Stimulated activated CD8-positive, alpha-beta memory T cell treated with anti-CD3 and anti-CD28 coated beads, Interleukin-7, amount 100 ng/mL, for 48 hours (primary cell): ENCODE measurements at regions not wholly inside any gene's neighbourhood (a gene's known extent, or its start where the extent isn't known, plus 50 kb on each side); places are given as distances from the start of the nearest gene placed in this dataset.

Experiments
- DNase-seq, 2 donors: peaks; one replicate each; pipeline ENCODE4 v3.0.0-alpha.2; 2020; ENCODE audit warnings: low read depth in 1 of 2; ENCODE audit errors: extremely low read depth in 1 of 2

DNA sequence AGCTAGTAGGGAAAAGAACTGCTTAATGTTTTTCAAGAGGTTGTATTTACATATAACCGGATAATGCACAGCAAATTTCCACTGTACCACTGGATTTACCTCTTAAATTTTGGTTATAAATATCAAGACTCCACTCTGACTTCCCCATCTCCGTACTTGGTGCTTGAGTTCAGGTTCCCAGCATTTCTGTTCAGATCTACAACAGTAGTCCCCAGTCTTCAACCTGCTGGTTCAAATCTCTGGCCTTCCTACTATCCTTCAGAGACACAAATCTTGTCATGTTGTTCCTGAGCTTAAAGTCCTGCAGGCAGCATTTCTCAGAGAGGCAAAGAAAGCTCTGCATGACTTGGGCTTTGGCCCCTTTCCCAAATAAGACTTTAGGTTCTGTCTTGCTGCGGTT is 392.6 kb upstream of the ATP5MC3 start:
- no peak for DNase-seq

DNA sequence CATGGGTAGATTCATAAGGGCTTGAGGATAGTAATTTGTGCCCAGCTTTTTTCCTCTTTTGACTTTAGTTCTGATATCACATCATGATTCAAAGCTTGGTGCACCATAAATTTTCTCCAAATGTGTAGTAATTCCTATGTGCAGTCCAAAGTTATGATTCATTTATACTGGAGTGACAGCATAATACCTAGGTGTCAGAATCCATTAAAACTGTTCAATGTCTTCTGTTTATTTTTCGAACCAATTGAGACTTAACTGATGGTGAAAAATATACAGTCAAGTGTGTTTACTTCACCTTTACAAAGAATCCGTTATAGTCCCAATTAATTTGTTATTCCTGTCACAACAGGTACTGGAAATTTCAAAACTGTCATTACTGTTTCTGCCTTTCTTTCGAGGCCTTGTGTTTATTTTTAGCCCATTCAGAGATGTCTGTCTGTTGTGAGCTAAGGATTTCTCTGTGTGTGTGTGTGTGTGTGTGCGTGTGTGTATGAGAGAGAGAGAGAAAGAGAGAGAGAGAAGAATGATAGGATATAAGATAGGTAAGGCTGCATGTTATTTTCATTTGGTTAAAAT is 389.7 kb upstream of the ATP5MC3 start:
- DNase-seq: no peak

DNA sequence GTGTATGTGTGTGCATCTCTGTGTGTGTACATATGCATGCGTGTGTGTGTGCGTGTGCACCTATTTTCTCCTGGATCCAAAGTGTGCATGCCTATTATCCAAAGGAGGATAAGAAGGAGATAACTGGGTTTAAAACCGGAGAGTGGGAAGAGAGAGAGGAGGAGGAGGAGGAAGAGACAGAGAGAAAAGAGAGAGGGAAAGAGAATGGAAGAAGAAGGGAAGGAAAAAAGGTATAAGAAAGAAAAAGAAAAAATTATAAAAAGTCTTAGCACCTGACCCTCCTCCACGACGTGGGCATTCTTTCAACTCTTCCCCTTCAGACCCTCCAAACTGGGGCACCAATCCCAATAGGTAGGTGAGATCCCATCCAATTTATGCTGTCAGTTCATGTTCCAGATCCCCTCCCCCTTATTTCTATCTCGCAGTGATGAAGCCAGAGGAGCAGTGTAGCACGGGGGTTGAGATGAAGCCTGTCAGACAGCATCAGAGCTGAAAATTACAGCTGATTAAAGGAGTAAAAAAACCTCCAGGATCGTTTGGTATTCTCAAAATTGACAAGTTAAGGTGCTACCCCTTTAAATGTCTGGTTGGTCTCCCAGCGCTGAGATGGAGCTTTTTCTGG is 386.7 kb upstream of the ATP5MC3 start:
- DNase-seq: no peak

DNA sequence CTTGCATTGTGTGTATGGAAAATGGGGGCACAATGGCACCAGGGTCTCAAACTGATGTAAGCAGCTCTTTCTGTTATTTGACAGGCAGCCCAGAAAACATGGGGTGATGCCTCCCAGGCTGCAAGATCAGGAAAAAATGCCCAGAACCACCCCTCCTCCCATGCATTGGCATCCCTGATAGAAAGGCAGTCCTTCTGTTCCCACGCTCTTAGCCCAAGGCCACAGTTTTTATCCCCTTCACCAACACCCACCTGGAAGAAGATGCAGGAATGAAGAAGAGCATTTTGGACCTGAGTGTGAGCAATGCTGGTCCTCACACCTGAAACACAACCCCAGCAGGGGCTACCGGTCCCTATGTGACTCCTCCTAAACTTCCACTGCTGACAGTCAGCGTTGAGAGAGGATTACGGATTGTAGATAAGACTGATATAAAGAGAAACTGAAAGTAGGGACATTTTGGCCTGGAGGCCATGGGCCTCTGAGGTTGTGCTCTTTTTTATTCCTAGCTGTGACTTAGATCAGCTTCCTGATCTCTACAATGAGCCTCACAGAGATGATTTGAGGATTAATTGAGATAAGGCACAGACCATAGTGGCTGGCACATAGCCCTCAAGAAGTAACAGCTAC is 386.0 kb upstream of the ATP5MC3 start:
- no peak for DNase-seq

- DNase-seq: no peak
Measured at GRCh38 chr2:175560521-175561169, 379.1 kb upstream of the ATP5MC3 start.

DNA sequence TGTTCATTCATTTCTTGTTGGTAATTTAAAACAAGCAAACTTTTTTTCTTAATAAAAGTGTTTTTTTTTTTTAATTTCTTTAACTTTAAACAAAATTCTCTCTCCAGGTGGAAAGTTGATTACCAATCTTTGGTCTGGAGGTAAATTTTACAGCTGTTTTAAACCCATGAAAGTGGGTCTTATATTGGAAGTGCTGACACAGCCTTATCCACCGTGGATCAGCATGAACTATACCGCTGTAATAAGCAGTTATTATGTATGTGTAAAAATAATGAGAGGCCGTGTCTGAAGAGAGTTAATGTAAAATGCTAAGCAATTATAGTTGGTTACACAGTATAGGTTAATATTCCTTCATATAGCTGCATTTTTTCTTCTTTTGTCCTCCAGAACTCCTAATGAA is 378.1 kb upstream of the ATP5MC3 start:
- DNase-seq: no peak

- DNase-seq: no peak
Measured at GRCh38 chr2:175557810-175558377, 376.4 kb upstream of the ATP5MC3 start.

GRCh38 chr2:175553910-175554309 is 372.4 kb upstream of the ATP5MC3 start:
- DNase-seq: no peak

- DNase-seq: no peak
Measured at GRCh38 chr2:175552902-175553301, 371.4 kb upstream of the ATP5MC3 start.

GRCh38 chr2:175540421-175540820 is 358.9 kb upstream of the ATP5MC3 start:
- DNase-seq: no peak

GRCh38 chr2:175539122-175539521 is 357.6 kb upstream of the ATP5MC3 start:
- no peak for DNase-seq

GRCh38 chr2:175536059-175536458 is 354.5 kb upstream of the ATP5MC3 start:
- DNase-seq: no peak

DNA sequence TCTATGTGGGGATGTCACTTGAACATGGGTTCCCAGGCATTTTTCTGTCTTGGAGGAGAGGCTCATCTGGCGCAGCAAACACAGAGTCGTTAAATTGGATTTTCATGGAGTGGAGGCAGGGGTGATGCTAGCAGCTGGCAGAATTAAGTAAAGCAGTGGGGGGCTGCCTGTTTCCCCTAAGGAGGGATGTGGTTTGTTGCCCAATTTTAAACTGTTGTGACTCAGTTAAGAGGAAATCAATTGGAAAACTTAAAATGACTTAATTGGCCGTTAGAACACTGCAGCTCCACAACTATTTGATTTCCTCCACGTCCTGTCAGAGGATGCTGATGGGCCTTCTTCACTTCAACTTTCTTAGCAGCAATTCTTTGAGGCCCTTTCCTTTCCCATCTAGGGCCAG is 354.1 kb upstream of the ATP5MC3 start:
- DNase-seq: no peak

DNA sequence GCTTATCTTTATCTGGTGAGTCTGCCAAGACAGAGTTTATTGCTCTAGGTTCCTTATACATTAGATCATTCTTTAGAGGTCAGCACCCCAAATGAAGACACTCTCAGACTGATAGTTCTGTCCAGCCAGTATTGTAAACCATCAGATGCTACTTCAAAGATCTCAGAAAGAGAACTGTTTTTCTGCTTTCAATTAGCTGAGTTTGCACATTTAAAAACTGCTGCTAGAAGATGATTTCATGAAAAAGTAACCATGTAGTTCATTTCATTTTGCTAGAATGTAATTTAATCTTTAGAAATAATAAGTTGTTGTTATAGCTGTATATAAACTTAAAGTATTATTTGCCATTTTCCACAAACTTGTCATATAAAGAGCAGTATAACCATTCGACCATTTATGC is 344.5 kb upstream of the ATP5MC3 start:
- DNase-seq: no peak

GRCh38 chr2:175523001-175523400 is 341.5 kb upstream of the ATP5MC3 start:
- DNase-seq: no peak

- DNase-seq: no peak
Measured at GRCh38 chr2:175518206-175518605, 336.7 kb upstream of the ATP5MC3 start.

- DNase-seq: no peak
Measured at GRCh38 chr2:175516555-175516954, 335.0 kb upstream of the ATP5MC3 start.

DNA sequence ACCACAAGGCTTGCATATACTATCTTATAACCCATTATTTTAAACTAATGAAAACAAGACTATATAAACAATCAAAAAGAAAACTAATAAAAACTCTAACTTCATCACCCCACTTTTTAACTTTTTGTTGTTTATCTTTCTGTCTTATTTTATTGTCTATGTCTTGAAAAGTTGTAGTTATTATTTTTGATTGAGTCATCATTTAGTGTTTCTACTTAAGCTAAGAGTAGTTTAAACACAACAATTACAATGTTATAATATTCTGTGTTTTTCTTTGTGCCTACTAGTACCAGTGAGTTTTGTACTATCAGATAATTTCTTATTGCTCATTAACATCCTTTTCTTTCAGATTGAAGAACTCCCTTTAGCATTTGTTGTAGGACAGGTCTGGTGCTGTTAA is 318.7 kb upstream of the ATP5MC3 start:
- DNase-seq: no peak

GRCh38 chr2:175490360-175490791 is 308.9 kb upstream of the ATP5MC3 start:
- DNase-seq: no peak

DNA sequence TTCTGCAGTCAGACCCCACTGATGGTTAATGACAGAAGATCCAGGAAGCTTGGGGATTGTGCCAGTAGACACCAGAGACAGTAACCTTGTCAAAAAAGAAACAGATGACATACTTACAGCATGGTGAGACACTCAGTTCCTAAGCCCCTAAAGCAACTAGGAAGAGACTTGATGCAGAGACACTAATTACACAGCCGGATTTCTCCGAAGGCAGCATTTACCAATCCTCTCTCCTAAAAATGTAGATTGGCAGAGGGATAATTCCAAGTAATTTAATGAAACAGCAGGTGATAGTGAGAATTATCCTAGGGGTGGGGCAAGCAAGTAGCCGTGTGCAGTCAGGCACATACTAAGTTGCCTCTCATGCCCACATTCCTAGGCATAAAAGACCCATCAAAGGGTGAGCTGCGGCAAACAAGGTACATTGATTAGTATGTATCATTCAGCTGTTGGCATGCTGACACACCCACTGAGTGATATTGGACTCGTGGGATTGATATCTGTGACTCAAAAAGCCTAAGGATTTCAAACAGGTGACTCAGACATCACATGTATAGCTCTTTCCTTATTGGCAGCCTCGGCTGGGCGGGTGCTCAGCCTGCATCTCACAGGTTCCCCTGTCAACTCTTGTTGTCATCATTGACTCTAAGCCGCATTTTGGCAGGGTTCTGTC is 296.7 kb upstream of the ATP5MC3 start:
- no peak for DNase-seq

DNA sequence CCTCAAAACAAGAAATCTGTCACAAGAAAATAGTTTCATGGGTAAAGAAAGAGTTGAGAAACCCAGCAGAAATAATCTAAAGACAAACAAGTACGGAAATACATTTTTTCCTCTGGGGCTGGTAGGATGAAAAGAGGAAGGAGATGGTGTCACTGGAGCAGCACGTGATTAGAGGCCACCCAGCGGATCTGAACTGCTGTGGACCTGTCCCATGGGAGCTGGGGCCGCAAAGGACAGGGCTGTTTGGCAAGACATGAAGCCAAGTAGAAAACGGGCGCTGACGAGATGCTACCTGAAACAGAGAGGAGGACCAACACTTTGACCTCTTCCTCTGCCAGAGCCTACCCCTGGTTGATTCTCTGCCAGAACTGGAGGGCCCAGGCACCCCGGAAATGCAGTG is 295.4 kb upstream of the ATP5MC3 start:
- no peak for DNase-seq
